ENCODE measurements at regions not wholly inside any gene's neighbourhood (a gene's known extent, or its start where the extent isn't known, plus 50 kb on each side); places are given as distances from the start of the nearest gene placed in this dataset.
"Not testable (repeated sequence)": the region's sequence is repeated elsewhere in the genome, so short reads cannot be mapped to it uniquely, and the experiment has no call there.

DNA sequence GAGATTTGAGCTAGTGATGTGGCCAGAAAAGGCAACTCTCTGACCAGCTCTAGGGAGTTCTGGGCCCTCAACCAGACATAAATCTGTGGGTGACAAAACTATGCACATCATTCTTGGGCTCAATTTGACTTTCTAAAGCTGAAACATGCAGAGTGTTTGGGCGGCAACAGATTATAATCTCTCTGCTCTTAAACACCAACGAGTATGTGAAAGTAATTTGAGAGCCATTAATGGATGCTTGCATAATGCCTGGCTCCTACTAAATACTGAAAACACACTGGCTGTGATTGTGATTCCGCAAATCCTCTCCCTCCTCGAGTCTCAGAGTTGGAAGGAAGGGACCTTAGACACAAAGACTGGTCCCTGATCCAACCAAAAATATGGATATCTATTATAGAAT lies 186.7 kb downstream of the UACA start:
- no peak for DNase-seq

DNA sequence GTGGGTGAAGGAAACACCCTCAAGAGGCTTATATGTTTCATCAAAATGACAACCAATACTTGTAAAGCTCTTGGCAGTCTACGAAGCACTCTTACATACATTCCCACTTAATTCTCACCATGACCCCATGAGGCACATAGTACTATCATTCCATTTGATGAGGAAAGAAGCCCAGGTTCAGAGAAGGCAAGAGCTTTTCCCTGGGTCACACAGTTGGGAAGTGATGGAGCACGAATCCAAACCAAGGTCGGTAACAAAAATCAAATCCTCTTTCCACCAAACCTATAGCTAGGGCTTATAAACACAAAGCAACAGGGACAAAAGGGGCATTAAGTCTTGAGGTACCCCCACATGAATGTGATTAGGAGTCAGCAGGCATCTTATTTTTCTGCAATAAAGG lies 187.1 kb downstream of the UACA start:
- no peak for DNase-seq

DNA sequence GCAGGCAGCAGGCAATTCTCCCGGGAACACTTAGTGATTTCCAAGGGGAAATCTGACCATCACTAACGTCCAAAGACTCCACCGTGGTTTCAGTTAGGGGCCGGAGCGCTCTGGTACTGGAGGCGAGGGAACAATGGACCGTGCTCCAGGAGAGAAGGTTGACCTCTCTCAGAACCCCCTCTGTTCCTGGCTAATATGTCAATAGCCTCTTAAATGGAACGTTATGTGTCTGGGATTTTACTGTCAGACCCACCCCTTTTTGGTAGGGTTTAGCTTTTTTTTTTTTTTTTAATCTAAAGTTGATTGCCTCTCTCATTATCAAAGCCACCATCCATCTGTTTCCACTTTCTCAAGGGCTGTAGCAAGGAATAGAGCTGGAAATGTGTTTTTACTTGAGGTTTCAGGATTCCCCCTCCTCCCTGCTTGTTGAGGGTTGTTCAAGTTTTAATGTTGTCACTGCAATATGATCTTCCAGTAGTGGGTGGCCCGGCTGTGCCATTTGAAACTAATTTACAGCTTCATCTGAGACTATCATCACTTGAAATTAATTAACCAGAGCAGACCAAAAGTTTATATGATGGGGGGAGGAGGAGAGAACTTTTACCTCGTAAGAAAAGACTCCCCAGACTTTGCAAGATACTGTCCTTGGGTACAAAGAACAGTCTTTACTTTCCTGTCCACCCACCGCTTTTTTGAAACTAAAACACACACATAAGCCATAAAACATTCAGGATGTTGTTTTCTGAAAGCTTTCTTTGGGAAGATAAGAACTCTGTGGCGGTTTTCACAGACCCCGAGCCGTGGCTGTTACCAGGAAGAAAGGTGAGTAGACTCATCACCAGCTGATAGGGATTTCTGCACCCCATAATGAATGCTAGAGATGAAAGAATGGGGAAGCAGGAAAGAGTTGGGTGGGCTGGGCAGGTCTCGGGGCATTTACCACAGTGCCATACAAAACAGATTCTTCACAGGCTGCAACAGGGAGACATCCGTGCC lies 187.8 kb downstream of the UACA start:
- DNase-seq: no peak

DNA sequence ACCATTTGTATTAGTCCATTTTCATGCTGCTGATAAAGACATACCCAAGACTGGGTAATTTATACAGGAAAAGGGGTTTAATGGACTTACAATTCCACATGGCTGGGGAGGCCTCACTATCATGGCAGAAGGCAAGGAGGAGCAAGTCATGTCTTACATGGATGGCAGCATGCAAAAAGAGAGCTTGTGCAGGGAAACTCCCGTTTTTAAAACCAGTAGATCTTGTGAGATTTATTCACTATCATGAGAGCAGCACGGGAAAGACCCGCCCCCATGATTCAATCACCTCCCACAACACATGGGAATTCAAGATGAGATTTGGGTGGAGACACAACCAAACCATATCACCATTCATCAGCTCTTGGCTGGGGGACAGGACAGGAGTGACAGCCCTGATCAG lies 189.0 kb downstream of the UACA start:
- DNase-seq: not testable (repeated sequence)

DNA sequence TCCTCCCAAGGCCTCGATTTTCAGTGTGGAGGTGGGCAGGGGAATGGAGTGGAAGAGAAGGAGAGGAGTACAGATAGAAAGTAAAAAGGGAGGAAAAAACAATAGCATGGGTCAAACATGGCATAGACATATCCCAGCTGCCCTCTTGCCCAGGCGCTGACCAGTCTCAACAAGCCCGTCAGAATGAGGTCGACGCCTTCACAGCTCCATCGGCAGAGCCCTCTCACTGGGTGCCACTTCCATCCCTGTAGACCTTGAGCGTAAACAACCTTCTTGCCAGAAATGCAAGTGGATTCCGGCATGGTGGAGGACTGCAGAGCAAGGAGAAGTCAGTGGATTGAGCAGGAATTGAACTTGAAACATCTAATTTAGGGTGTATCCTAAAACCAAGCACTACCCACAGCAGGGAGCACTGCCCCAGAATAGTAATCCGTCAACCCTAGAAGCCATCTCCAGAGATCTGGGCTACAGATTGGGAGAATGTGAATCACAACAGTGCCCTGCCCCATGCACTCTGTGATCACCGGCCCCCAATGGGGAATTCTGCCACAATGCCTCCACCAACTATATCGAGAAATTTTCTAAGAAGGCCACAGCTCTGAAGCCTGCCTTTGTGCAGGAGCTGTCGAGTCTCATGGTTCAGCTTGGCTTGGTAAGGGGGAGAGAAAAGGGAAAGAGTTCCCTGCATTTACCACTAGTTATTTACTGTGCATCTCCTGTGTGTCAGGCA lies 190.1 kb downstream of the UACA start:
- DNase-seq: no peak

DNA sequence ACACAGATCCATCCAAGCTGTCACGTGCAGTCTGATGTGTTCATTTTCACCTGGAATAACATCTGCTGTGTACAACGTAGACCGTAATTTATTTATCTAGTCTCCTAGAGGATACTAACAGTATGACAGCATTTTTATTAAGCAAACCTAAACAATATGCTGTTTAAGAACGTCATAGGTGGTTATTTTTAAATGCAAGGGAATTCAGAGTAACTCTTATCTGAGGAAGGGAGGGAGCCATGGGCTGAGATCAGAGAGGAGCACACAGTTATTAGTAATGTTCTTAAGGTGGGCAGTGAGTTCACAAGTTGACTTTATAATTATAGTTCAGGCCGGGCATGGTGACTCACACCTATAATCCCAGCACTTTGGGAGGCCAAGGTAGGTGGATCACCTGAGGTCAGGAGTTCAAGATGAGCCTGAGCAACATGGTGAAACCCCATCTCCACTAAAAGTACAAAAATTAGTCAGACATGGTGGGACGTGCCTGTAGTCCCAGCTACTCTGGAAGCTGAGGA lies 193.6 kb downstream of the UACA start:
- DNase-seq: no peak

DNA sequence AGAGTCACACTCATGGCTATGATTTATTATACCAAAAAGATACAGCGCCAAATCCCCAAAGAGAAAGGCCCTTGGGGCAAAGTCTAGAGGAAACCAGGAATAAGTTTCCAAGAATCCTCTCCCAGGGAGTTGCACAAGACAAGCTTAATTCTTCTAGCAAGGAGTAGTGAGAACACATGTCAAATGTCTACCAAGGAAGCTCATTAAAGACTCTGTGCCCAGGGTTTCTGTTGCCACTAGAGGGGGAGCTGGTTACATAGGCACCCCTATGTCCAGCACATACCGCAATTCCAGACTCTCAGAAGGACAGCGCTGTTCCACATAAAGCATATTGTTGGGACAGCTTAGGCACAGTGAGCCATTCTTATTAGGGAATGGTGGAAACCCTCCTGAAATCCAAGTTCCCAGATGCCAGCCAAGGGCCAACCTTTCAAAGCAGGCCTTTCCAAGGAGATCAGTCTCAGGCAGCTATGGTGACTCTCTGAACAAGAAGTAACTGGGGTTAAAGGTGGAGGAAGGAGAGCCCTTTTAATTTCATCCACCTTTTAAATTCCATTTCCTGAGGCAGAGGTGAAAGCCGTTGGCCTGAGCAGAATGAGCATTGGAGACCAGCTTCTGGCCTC lies 194.2 kb downstream of the UACA start:
- peak in 5 of 14 donors; percentile 9 to 33 (median 19) for DNase-seq

DNA sequence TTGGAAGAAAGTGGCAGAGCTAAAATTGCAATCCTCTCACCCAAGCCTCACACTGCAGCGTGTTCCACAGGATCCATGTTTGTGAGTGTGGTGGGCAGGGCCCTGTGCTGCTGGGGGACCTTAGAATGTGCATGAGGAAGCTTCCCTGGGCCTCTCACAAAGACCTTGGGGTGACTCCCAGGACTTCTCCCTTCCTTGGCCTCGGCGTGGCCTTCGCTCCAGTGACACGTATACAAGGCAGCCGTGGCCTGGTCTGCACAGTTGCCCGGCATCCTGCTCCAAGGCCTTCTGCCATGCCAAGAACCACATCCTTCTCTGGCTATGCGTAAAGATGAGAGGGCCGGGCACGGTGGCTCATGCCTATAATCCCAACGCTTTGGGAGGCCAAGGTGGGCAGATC lies 196.4 kb downstream of the UACA start:
- no peak for DNase-seq

DNA sequence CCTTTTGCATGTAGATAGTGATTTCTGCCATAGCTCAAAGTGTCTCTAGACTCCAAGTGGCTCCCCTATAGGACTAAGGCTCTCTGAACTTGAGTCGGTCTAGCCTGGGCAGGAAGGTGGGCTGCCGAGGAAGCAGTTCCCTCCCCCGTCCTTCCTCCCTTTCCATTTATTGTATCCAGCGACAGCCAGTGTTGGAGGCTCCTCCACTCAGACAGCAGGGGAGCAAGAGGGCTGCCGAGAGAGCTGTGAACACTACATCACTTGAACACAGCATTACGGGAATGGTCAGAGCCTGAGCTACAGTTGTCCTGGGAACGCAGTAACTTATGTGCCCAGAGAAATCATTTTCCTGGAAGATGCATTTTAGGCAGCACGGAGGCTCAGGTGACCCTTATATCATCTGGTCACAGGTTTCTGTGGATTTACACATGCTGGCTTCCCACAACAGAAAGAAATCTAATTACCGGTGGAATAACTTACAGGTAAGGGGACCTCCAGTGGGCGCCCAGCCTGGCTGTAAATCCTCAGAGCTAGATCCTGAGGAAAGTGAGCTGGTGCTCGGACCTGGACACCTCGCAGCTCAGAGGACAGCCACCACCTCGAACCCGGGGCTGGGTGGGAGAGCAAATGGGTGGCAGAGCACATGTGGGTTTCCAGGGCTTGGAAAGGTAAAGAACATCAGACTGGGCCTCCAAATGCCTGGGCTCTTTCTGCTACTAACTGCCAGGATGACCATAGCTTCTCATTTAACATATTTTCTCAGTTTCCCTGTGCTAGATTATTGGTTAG lies 197.1 kb downstream of the UACA start:
- DNase-seq: no peak

DNA sequence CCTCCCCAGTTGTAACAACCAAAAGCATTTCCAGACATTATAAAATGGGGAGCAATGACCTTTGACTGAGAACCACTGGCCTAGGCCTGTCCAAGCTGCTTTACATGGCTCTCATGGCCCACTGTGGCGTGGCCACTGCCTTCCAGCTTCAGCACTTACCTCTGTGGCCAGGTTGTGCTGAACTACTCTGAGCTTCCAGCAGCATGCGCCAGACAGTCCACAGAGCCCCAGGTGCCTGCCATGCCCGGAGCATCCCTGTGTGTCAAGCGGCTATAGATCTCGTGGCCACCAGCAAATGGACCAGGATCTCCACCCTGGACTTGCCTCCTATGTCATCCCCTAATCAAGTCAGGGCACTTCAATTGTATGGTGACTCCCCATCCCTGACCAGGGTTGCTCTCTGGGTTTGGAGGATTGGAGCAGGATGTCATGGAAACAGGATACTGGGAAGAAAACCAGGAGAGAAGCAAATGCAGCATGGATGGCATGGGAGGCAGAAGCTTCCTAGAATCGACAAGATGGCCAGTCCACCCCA lies 199.7 kb downstream of the UACA start:
- no peak for DNase-seq

DNA sequence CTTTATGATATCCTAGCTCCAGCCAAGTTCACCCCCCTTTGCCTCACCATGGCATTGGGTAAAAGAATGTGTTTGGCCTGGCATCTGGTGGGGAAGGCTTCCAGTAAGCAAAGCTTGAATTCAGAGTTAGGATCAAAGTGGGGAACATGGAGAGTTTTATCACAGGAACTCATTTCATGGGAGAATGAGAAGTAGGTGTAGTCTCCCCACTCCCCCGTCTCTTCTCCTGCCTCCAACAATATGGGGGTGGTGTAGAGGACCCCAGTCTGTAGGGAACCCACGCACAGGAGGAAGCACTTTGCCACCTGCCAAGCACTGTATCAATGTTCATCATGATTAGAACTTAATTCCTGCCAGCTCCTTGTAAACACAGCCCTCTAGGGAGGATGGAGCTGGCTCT lies 200.5 kb downstream of the UACA start:
- DNase-seq: no peak

DNA sequence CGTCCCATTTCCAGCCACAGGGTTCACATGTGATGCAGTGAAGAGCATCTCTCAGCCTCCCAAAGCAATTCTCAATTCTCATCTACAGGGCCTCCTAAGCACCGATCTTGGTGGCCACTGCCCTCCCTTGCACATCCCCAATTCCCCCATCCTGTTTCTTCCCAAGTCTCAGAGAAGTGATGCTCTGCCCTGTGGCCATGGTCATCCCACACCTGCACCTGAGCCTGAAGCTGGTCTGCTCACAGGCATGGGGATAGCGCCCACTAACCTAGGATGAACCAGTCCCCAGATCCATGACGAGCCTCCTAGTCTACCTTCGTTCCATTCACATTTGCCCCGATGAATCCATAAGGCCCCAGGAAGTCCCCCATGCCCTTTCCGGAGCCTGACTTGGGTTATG lies 201.5 kb downstream of the UACA start:
- DNase-seq: no peak

DNA sequence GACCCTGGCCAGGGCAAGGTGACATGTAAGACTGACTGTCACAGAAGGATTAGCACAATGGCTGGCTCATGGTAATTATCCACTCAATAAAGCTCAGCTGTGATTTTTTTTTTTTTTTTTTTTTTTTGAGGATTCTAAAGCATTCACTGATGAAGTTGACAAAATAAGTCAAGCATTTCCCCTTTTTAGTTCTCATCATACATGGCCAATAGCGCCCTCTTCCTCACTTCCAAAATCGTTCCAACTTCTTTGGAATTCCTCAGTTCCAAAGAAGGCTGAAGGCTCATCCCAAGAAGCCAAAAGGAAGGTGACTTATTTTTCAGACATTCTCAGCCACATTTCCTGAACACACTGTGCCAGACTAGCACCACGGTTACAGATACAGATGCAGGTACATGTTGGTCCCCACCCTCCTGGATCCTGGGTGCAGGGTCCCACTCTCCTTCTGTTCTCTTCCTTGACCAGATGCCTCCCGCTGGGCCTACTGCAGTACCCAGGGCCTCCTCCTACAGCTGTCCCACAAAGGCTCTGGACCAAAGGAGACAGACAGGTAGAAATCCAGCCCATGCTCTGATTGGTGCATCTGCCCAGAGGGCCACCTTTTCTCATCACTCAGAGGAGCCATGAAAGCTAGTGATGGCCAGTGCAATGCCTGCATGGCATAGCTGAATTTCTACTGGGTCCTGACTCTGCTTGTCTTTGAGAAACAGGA lies 202.6 kb downstream of the UACA start:
- DNase-seq: no peak

DNA sequence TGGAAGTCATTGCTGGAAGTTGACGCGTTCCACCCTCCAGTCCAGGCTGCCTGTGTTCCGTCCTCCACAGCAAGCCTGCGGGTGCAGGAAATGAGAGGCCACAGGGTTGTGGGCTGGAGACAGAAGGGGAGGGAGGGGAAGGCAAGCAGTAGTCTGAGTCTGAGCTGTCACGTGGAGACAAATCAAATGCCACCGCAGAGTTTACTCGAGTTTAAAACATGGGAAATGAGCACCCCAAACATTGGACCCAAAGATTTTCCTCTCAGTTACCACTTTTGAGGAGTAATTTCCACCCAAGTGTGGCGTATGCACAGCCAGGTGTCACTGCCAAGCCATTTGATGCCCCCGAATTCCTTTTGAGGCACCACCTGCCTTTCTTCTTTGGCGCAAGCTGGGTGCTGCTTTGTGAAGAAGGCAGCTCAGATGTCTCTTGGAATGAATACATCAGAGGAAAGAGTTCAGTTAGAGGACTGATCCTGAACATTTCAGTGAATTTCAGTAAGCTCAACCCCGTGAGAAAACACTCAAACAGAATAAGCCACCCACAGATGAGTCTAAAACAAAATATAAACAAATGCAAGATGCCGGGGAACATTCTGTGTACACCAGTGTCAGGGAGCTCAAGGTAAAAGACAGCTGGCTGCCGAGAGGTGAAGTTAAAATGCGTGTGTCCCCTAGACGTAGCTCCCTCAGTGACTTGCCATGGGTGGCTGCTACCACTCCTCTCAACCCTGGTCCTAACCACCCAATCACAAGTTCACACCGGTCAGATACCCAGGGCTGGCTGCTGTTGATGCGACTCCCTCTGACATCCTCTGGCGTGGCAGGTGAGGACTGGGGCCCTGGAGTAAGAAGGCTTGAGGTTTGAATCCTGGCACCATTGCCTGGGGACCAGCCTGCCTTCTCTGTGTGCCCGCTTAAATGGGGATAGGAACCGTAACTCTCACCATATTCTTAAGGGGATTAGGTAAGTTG lies 203.8 kb downstream of the UACA start:
- DNase-seq: peak in 4 of 14 donors; percentile 1 to 22 (median 4)

DNA sequence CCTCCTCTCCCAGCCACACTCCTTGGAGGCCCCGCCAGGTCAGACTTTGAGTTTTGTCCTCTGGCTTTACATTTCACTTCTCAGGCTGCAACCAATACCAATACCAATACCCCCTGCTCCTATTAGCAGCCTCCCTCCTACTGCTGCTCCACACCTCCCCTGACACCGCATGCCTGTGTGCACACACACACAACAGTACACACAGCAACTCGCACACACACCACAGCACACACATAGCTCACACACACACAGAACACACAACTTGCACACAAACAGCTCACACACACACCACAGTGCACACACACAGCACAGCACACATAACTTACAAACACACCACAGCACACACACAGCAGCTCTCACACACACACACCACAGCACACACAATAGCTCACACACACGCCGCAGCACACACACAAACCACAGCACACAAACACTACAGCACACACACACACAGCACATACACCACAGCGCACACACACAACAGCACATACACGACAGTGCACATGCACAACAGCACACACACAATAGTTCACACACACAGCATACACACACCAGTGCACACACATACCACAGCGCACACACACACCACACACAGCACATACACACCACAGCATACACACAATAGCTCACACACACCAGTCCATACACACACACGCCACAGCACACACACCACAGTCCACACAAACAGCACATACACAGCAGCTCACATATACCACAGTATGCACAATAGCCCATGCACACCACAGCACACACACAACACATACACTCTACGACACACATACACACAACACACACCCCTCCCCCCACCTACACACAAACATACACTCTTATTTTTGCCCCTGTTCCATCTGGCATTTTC lies 204.7 kb downstream of the UACA start:
- no peak for DNase-seq

DNA sequence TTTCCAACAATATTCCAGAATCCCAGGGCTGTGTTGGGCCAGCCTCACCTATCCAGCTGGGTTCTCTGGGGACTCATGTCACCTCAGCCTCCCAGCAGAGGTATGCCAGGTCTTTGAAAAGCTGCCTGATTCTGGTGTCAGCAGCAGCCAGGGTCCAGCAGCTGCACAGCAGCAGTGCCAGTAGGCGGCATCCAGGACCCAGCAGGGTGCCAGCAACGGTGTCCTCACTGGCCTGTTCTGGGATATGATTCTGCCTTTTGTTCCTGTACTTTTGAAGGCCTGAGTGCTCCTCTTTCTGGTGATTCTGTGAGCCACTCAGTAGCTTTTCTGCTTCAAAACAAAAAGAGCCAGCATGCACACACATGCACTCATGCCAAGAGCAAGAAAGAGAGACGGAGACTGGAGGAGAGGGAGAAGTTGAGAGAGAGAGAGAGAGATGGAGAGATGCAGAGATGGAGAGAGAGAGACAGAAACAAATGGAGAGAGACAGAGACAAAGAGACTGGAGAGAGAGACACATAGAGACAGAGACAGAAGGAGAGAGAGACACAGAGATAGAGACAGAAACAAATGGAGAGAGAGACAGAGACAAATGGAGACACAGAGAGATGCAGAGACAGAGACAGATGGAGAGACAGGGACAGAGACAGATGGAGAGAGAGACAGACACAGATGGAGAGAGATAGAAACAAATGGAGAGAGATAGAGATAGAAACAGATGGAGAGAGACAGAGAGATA lies 205.7 kb downstream of the UACA start:
- no peak for DNase-seq

DNA sequence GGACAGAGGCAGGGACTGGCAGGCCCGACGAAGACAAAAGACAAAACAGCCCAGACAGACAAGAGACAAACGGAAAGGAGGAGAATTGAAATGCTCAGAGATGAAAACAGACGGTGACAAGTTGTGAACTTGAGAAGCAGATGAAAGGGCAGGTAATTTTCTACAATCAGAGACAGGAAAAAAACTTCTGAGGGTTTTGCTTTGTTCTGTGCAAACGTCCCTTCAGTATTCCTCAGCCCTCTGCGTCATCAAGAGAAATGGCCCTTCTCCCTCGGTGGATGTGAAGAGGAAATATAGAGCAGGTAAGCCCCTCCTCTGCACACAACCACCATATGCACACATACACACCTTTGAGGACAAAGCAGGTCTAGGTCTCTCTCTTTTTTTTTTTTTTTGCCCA lies 206.6 kb downstream of the UACA start:
- no peak for DNase-seq

DNA sequence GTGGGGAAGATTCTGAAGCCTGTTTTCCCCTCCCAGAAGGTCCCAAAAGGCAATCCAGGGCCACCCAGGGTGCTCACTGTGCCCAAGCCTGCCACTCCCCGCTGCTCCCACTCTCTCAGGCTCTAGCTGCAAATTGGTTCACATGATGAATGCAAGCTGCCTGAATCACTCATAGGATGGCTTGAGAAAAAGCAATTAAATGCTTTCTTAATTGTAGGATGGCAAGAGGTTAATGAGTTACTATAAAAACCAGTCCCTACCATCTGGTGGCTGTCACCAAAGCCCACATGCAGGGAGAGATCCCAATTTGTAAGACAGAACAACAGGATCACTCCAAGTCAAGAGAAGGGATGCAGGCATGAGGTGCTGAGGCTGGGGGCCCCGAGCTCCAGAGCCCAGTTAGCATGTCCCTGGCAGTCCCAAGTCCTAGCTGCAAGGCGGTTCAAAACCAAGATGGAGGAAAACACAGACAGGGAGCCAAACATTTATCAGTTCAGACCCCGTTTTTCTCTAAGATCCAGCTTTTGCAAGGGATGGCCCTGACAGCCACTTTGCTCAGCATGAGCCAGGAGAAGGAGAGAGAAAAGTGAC lies 207.1 kb downstream of the UACA start:
- no peak for DNase-seq

All from C1 segment of cervical spinal cord (tissue), 14 donors.